NCI-H2107 treated with DMSO at 0.1 percent for 48 hours (cell line): ENCODE measurements at regions not wholly inside any gene's neighbourhood (a gene's known extent, or its start where the extent isn't known, plus 50 kb on each side); places are given as distances from the start of the nearest gene placed in this dataset.
"Not testable (repeated sequence)": the region's sequence is repeated elsewhere in the genome, so short reads cannot be mapped to it uniquely, and the experiment has no call there.

Experiments
- DNase-seq: peaks from one replicate; lab custom pipeline; 2025; ENCODE audit not compliant: unreplicated experiment; lab: John Stamatoyannopoulos, UW

DNA sequence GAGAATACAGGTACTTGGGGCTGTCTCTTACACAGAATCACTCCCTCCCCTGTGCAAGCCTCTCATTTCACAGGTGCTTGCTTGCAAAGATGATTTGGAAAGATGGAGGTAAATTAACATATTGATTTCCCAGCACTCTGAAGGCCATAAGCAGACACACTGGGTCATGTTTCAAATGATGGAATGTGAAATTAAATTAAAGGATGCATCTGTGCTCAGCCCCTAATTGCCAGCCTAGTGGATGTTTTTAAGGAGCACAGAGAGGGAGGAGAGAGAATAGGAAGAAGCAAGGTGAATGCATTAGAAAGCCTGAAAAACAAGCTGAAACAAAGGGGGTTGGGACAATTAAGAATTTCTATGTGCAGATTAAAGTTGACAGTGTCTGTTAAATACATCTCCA lies 96.1 kb upstream of the GRIP1 start:
- DNase-seq: peak; percentile 61

GRCh38 chr12:66775871-66776270 lies 97.0 kb upstream of the GRIP1 start:
- no peak for DNase-seq

- DNase-seq: no peak
Measured at GRCh38 chr12:66776974-66777373, 98.1 kb upstream of the GRIP1 start.

DNA sequence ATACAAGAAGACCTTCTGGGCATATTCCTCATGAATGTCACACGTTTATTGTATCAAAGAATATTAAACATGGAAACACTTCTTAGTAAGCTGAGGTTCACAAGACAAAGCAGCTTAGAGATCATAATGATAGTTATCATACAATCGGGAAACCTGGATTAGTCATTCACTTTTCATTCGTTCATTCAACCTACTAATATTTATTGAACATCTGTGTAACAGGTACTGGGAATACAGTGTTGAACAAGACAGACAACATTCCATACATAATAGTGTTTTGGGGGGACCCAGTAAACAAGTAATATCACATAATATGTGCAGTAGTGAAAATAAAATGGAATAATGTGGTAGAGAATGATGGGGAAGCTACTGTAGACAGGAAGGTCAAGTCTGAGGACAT lies 100.6 kb upstream of the GRIP1 start:
- no peak for DNase-seq

GRCh38 chr12:66786531-66787308 lies 107.8 kb upstream of the GRIP1 start:
- no peak for DNase-seq

GRCh38 chr12:66799551-66799950 lies 120.7 kb upstream of the GRIP1 start:
- peak; percentile 41 for DNase-seq

DNA sequence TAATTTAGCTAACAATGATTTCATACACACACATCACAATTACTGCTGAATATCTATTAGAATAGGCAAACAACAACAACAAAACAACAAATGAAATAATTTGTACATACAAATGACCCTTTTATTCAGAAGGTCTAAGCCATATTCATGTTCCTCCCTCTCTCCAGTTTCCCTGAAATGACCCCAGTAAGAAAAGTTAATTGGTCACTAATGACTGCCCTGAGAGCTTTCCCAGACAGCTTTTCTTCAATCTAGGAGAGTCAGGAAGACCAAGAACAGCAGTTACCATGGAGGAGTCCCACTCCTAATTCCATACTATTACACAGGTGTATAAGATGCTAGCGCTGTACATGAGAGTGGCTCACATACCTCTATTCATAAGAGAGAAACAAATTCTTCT lies 121.2 kb upstream of the GRIP1 start:
- DNase-seq: no peak

DNA sequence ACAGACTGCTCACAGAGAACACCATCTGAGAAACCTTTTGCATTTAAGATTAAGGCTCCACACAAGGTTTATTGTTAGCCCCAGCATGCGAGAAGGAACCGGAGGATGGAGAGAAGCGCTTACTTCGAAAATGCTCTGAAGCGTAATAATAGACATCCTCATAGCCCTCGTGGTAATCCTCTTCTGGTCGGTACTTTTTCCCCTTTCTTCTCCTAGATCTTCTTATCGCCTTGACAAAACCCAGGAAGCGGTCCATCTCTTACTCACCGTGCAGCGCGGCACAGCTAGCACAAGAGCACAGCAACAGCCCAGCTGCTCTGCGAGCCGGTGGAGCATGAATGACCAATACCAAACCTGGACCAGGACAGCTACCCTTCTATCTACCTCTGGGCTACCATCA lies 125.1 kb upstream of the GRIP1 start:
- DNase-seq: peak; percentile 92

DNA sequence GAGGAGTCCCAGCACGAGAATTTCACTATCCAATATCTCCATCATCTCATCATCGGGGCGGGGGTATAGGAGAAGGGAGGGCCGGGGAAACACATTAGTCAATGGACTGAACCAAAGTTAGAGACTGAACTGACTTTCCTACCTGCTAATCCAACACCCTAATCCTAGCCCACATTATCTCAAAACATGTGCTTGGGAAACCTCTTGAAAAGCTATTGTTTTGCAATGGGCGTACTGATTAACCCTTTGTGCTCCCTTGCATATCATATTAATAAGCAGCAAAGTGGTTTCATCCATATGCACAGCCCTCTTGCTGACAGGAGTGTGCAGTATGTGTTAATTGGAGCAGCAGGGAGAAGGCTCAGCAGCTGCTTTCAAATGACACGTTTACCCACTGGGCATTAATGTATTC lies 125.7 kb upstream of the GRIP1 start:
- peak; percentile 96 for DNase-seq

DNA sequence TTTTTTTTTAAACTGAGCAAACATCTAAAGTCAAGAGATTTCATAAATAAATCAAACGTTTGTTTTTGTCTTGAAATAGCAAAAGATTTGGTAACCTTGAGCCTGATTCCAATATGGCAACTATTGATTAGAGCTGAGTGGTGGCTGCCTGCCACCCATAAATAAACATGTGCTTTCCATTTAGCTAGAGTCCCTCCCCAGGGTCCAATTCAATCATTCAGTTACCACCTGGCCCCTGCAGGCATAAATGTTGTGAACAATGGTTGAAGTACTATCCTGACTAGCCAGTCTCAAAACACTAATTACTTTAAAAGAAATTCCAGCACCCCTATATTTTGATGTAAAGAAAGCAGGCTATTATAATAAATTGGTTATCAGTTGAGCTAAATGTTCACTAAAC lies 129.7 kb upstream of the GRIP1 start:
- peak; percentile 95 for DNase-seq

DNA sequence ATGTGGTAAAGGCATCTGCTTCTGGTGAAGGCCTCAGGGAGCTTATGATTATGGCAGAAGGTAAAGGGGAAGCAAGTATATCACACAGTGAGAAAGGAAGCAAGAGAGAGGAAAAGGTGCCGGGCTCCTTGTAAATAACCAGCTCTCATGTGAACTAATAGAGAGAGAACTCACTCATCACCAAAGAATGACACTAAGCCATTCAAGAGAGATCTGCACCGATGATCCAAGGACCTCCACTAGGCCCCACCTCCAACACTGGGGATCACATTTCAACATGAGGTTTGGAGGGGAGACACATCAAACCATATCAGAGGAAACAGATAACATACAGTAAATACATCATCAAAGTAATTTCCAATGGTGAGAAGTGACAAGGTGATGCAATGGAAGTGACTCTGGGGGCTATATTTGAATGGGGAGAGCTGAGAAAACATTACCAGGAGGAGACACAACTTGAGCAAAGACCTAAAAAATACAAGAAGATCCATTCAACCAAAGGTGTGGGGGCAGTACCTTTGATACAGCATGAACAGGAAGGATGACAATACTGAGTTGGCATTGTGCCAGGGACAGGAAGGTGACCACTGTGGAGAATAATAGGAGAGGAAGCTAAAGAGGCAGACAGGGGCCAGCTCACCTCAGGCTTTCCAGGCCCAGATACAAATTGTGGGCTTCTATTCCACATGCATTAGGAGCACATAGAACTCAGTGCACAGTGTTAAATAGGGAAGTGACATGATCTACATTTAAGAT lies 134.4 kb upstream of the GRIP1 start:
- DNase-seq: peak; percentile 65

DNA sequence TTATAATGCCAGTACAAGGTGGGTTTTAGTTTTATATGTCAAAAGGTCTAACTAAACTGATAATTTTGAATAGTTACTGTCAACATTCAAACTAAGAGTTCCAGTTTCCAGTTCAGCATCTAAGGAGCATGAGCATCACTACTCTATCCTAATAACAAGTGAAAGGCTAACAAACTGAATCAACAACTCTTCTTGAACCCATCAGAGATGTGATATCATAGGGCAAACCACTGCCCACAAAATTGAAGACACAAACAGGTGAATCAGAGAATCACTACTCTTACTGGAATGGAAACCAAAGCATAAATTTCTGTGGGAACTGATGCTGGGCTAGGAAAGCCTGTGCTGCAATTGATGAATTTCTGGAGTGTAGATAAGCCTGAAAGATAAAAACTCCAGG lies 140.7 kb upstream of the GRIP1 start:
- DNase-seq: no peak

GRCh38 chr12:66822961-66823360 lies 144.1 kb upstream of the GRIP1 start:
- DNase-seq: no peak

DNA sequence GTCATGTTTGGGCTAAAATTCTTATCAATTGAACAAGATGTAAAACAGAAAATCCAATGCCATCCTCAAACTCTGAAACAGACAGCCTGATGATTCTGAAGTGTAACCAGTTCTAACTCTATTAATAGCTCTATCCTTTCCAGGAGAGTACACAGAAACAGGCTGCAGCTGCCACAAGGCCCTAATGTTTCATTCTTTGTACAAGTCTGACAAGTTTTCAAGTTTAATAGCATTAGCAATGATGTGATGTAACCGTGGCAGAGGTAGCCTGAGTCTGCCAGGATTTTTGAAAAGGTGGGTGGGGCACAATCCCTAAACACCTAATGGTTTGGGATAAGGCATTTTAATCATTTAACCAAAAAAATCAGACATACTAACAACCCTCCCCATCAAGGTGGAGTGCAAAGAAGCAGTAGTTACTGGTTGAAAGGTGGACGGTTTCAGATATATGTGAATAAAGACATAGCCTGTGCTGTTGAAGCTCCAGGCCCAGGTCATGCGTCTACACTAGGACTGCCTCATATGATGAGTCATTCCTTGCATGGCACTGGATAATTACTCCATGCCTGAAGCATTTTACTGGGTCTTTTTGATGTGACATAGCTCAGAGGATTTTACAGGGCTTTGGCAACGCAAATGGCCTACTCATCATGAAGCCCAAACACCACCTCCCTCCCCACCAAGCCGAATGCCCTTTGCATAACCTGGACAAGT lies 145.1 kb upstream of the GRIP1 start:
- DNase-seq: peak; percentile 79

DNA sequence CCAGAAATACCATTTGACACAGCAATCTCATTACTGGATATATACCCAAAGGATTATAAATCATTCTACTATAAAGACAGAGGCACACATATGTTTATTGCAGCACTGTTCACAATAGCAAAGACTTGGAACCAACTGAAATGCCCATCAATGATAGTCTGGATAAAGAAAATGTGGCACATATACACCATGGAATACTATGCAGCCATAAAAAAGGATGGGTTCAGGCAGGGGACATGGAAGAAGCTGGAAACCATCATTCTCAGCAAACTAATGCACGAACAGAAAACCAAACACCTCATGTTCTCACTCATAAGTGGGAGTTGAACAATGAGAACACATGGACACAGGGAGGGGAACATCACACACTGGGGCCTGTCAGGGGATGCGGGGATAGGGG lies 147.0 kb upstream of the GRIP1 start:
- DNase-seq: not testable (repeated sequence)

DNA sequence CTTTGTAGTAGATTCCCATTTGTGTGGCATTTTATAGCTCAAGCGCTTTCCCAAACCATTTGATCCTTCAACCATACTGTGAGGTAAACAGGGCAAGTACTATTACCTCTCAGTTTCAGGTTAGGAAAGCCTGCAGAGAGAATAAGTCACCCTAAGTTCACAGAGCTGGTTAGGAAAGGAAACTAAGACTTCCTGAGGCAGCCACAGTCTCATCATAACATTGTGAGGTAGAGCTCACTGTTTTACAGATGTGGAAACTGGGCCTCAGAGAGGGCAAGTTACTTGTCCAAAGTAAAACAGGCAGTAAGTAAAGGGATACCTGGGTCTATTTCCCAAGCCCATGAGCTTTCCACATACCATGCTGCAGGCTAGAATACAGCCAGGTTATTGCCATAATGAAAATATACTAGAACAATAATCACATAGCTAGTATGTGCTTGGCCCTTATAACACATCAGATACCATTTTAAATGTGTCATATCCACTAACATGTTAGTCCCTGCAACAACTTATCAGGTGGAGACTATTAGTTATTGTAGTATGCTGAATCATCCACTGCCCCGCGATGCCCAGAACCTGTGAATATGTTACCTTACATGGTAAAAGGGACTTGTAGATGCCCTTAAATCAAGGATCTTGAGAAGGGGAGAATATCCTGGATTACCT lies 150.9 kb upstream of the GRIP1 start:
- no peak for DNase-seq

DNA sequence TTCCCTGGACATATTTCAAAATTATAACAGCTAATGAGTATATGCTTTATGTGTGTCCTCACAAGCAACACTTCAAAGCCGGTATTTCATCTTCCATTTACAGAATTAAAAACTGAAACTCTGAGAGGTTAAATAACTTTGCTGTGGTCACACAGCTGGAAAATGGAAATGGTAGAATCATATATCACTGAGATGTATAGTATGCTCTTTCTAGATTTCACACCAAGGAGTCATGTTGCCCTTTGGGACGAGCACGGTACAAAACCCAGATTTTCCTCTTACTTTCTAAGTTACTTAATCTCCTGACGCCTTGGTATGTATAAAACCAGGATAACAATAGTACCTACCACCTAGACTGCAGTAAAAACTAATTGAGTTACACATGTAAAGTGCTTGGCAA lies 152.6 kb upstream of the GRIP1 start:
- no peak for DNase-seq

GRCh38 chr12:66832997-66833396 lies 154.1 kb upstream of the GRIP1 start:
- DNase-seq: no peak

DNA sequence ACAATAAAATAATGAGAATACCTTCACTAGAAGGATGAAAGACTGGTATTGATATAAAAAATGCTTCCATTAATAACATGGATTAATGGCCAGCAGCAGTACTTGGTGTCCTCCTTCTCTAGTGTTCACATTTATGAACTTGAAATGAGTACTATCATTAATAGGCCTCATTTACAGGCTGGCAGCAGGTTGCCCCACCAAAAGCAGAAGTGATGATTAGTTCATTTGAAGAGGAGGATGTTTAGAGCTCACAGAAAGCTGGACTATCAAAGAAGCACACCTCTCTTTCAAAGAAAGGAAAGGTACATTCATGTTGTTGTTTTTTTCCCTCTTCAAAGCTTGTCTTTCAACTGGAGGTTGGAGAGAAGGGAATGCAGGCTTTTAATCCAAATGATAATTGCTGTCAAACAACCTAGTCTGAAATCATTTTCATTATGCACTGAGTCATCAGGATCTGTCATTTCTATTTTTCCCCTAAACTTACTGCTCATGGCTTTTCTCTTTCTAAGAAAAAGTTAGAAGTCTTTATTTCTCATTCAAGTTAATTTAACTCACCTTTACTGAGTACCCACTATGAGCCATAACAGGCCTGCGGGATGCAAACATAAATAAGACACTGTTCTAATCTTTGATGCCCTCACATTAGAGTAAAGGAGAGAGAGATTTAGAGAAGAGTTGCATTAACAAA lies 157.9 kb upstream of the GRIP1 start:
- DNase-seq: no peak

DNA sequence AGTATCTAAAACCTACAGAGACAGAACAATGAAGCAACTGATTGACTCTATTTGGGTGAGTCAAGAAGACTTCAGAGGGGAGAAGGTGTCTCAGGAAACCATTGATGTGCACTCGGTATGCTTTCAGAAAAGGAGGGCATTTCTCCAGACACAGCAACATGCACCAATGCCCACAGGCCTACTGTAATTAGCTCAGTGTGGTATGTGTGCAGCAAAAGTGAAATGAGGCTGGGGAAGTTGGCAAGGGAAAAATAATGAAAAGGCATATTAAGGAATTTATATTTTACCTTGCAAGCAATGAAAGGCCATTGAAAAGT lies 158.4 kb upstream of the GRIP1 start:
- DNase-seq: no peak

DNA sequence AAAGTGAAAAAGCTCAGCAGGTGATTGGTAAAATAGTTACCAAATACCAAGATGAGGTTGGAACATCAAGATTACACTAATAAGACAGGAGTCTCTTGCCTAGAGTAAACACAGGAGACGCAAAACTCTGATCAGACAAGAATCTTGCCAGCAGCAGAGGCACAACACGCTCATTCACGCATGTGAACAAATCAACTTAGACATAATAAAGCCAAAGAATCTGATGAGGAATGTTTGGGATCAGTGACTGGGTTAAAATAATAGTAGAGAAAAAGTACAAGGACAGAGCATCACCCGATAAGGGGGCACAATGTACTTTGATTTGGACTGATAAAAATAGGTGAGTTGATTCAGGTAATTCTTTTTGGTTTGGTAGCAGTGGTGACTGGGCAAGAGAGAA lies 159.5 kb upstream of the GRIP1 start:
- DNase-seq: no peak
